Activated T-helper 17 cell treated with anti-CD3 and anti-CD28 coated beads, Interleukin-2, amount 50 U/mL, for 72 hours (primary cell): ENCODE measurements at regions not wholly inside any gene's neighbourhood (a gene's known extent, or its start where the extent isn't known, plus 50 kb on each side); places are given as distances from the start of the nearest gene placed in this dataset.

ENCODE experiments used
- ATAC-seq: fragments of 150-1000 bp; cut with Tn5 transposase; replicated peaks from 2 replicates; pipeline ENCODE4 v1.10.0; 2021; ENCODE audit warnings: mild to moderate bottlenecking, moderate library complexity
- H3K27ac Mint-ChIP-seq: one replicate; pipeline ENCODE4 v1.8.0; 2022; ENCODE audit warnings: mixed read lengths
- H3K27me3 Mint-ChIP-seq: one replicate; pipeline ENCODE4 v1.8.0; 2022; ENCODE audit warnings: mixed read lengths
- H3K36me3 Mint-ChIP-seq: one replicate; pipeline ENCODE4 v1.8.0; 2022; ENCODE audit warnings: low read depth, mild to moderate bottlenecking, mixed read lengths
- H3K4me1 Mint-ChIP-seq: one replicate; pipeline ENCODE4 v1.8.0; 2022; ENCODE audit warnings: mixed read lengths
- H3K4me3 Mint-ChIP-seq: one replicate; pipeline ENCODE4 v1.8.0; 2022; ENCODE audit warnings: mild to moderate bottlenecking, mixed read lengths
- H3K9me3 Mint-ChIP-seq: one replicate; pipeline ENCODE4 v1.8.0; 2022; ENCODE audit warnings: mixed read lengths

DNA sequence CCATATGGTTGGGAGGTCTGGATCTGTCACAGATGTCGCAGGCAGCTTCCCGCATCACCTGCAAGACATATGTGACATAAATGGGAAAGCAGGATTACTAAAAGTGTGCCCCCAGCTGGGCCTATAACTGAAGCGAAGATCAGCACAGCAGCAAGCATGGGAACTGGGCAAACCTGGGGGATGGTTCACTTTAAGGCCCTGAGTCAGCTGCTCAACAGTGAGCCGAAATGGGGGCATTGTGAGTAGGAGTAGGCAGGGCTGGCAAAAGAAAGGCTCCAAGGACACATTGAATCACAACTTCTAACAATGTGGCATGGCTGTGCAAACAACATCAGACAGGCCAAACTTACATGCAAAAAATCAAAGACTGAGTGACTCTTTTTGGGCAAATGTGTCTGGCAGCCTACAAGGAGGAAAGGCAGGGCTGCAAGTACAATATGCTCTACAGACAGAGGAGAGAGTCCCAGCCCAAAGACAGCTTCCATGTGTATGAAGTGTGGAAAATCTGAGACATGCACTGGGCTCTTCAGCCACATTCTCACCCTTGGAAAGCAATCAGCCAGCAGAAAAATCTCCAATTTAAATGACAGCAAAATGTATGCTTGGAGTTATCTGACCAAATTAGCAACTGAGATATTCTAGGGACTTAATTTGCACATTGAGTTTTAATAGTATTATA, 531.0 kb upstream of the MMS22L start:
- Mint-ChIP-seq H3K27me3 (no peaks in the 10 kb centered on the region), H3K4me3 (no peak overlapping the region), H3K4me1 (no peaks in the 10 kb centered on the region), H3K9me3 (no peaks in the 10 kb centered on the region), H3K36me3 (no peaks in the 10 kb centered on the region), H3K27ac (no peak overlapping the region)
- no peak for ATAC-seq

DNA sequence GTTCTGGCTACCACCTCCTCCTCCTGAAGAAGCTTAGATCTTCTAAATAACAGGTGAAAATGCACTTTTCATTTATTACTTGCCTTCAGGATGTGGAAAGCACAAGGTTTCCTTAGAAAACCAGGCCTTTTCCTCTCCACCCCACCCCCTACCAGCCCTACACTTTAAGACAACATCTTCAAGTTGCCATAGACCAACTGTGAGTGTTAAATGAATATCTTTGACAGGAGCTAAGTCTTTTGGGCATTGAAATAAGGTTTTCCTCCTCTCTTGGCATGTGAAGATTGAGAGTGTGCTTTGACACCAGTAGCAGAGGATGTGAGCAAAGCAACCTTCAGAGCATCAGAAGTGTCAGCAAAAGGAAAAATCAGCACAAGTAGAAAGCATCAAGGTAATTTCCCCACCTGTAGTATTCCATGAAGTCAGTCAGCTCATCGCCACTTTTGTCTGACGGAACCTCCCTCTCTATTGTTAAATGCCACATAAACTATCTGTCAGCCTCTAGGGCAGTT, 532.3 kb upstream of the MMS22L start:
- Mint-ChIP-seq H3K9me3 (no peaks in the 10 kb centered on the region), H3K27me3 (no peaks in the 10 kb centered on the region), H3K27ac (no peak overlapping the region), H3K4me3 (no peak overlapping the region), H3K36me3 (no peaks in the 10 kb centered on the region), H3K4me1 (no peaks in the 10 kb centered on the region)
- ATAC-seq: no peak

DNA sequence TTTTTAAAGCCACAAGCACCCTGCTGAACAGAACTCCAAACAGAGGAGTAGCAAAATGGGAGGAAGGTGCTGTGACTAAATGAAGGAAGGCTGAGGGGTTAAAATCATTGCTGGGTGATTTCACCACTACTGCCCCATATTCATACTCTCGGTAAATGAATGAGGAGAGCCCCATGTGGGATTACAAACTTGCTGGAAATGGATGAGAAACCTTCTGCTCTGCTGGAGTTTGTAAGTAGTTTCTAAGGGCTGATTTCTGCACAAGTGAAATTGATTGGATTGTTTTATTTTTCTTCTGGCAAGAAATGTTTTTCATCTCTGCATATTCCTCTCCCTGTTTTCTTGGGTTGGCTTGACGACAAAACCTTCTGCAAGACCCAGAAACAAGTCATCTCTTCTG, 533.5 kb upstream of the MMS22L start:
- Mint-ChIP-seq H3K36me3 (no peaks in the 10 kb centered on the region), H3K27me3 (no peaks in the 10 kb centered on the region), H3K4me1 (no peaks in the 10 kb centered on the region), H3K9me3 (no peaks in the 10 kb centered on the region), H3K4me3 (no peak overlapping the region), H3K27ac (no peak overlapping the region)
- no peak for ATAC-seq

DNA sequence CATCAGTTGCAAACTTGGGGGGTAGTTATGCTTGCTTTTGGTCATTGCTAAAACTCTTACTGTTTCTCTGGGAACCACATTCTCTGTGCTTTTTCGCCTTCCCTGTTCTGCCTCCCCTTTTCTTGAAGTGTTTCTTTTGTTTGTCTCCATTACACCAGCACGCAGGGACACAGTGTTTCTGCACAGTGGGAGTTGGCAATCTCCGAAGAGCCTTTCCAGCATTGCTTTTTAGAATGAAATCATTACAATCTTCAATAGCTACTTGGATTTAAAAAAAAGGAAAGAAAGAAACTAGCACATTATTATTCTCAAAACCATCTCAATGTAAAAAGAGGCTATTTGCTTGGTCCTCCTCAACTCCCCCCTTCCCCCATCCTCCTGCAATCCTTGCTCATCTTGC, 536.7 kb upstream of the MMS22L start:
- H3K36me3 Mint-ChIP-seq: no peaks in the 10 kb centered on the region
- no peak overlapping the region for H3K4me3 Mint-ChIP-seq
- ATAC-seq: no peak
- no peaks in the 10 kb centered on the region for H3K9me3 Mint-ChIP-seq
- no peaks in the 10 kb centered on the region for H3K4me1 Mint-ChIP-seq
- H3K27me3 Mint-ChIP-seq: no peaks in the 10 kb centered on the region
- no peak overlapping the region for H3K27ac Mint-ChIP-seq

DNA sequence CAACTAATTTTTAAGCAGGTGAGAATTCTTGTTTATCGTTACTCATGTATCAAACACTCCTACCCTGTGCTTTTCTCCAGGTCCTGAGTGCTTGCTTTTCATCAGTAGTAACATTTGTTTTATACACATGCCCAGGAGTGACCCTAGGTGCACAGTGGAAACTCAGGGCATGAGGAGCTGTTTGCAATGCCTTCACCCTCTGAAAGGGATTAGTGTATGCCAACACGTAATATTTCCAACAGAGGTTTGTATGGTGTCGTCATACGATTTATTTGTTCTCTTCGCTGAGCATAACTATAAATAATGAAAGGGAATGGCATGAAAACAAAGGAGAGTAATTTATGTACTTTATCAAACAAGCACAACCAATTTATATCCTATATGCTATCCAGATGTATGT, 537.4 kb upstream of the MMS22L start:
- Mint-ChIP-seq H3K36me3 (no peaks in the 10 kb centered on the region), H3K27ac (no peak overlapping the region), H3K4me1 (no peaks in the 10 kb centered on the region), H3K27me3 (no peaks in the 10 kb centered on the region), H3K9me3 (no peaks in the 10 kb centered on the region), H3K4me3 (no peak overlapping the region)
- no peak for ATAC-seq

DNA sequence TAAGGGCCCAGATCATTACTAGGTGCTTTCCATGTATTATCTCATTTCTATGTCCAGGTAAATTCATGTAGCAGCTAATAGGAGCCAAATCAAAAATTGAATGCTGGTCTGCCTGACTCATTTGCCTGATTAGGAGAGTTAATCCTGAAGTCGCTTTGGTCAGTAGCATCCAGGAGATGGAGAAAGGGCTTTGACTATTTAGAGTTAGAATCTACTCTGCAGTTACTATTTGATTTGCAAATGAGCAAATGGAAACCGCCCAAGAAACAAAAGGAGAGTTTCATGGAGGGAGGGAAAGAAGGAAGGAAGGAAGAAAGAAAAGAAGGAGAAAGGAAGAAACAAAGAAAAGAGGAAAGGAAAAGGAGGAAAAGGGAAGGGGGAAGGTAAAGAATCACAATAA, 539.6 kb upstream of the MMS22L start:
- no peak overlapping the region for H3K27ac Mint-ChIP-seq

DNA sequence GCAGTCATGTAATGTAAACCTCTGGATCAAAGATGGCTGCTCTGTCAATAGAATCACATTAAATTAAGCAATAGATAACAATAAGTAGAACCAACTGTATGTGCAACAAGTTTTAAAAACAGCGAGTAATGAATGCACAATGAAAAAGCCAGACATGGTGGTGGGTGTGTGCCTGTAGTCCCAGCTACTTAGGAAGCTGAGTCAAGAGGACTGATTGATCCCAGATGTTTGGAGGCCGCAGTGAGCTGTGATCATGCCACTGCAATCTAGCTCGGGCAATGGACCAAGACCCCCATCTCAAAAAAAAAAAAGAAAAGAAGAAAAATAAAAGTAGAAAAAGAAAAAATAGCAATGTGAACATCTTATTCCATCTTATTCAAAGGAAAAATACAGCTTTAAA, 558.7 kb upstream of the MMS22L start:
- H3K27me3 Mint-ChIP-seq: no peaks in the 10 kb centered on the region
- H3K27ac Mint-ChIP-seq: no peak overlapping the region
- H3K9me3 Mint-ChIP-seq: peaks cover 6% of the 10 kb centered on the region
- no peak for ATAC-seq
- no peaks in the 10 kb centered on the region for H3K4me1 Mint-ChIP-seq
- H3K4me3 Mint-ChIP-seq: no peak overlapping the region
- no peaks in the 10 kb centered on the region for H3K36me3 Mint-ChIP-seq

More for the DNA sequence above, 539.6 kb upstream of the MMS22L start:
- no peaks in the 10 kb centered on the region for H3K4me1 Mint-ChIP-seq
- H3K27me3 Mint-ChIP-seq: no peaks in the 10 kb centered on the region
- ATAC-seq: no peak
- no peaks in the 10 kb centered on the region for H3K36me3 Mint-ChIP-seq
- no peaks in the 10 kb centered on the region for H3K9me3 Mint-ChIP-seq
- no peak overlapping the region for H3K4me3 Mint-ChIP-seq

DNA sequence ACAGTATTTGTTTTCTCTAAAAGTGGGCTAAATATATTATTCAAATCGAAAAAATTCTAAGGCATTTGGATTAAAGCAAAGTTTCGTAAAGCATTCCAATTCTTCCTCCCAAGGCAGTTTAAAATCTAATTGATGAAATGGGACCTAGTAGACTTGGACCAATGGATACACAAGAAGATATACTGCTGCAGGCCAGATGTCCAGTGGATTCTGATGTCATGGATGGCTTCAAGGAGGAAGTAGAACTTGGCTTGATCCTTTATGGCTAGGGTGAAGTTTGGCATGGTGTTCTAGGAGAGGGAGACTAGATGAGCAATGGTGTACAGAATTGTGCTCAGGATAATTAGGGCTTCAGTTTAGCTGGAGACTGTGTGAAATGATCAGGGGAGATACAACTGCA, 559.5 kb upstream of the MMS22L start:
- no peaks in the 10 kb centered on the region for H3K36me3 Mint-ChIP-seq
- no peak overlapping the region for H3K4me3 Mint-ChIP-seq
- H3K9me3 Mint-ChIP-seq: peaks cover 6% of the 10 kb centered on the region

DNA sequence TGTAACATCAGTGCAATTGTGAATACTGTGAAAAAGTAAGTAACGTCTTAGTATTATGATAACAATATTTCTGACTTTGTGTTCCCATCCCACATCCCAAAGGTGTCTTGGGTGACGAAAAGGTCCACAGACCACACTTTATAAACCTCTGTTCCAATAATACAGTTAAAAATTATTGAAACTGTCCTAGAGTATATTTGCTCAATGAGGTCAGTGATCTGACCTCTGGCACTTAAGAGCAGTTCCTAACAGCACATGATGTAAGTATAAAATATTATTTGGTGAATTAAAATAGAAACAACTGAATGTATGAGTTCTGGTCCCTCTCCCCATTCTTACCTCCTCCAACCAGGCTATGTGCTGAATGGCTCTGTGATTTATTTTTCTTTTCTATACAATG, 566.4 kb upstream of the MMS22L start:
- ATAC-seq: no peak
- H3K36me3 Mint-ChIP-seq: no peaks in the 10 kb centered on the region
- H3K4me1 Mint-ChIP-seq: no peaks in the 10 kb centered on the region
- no peak overlapping the region for H3K27ac Mint-ChIP-seq
- H3K9me3 Mint-ChIP-seq: no peaks in the 10 kb centered on the region
- no peaks in the 10 kb centered on the region for H3K27me3 Mint-ChIP-seq
- H3K4me3 Mint-ChIP-seq: no peak overlapping the region

More for the DNA sequence above, 559.5 kb upstream of the MMS22L start:
- no peaks in the 10 kb centered on the region for H3K4me1 Mint-ChIP-seq
- ATAC-seq: no peak
- H3K27me3 Mint-ChIP-seq: no peaks in the 10 kb centered on the region
- H3K27ac Mint-ChIP-seq: no peak overlapping the region

DNA sequence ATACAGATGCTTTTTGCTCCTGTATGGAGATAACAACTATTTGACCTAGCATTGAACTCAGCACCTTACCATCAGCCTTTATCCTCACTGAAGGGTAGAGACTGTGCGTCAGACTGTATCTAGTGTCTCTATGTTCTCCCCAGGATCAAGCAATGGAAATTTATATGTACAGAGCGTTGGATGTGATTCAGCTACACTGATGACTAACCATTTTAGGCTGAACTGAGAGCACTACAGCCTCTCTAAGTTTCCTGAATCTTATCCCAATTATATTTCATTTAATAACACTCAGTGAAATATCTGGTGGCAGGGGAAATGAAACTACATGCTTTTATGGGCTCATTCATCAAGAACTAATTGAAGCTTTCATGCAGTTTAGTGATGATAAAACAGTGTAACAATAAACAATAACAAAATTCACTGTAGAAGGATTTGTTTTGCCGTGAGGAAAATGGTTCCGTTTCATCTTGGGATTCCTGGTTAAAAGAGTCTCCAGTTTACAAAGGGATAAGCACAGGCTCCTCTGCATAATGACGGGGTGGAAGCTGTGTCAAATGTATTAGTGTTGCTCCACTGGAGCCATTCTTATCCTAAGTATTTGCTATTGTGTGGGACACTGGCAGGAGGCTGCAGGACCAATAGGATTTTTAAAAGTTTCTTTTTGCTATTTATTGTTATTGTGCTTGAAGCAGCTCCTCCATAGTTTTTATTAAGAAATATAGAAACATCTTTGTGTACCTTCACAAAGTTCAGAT, 567.6 kb upstream of the MMS22L start:
- Mint-ChIP-seq H3K4me3 (no peak overlapping the region), H3K4me1 (no peaks in the 10 kb centered on the region), H3K27ac (no peak overlapping the region), H3K9me3 (no peaks in the 10 kb centered on the region), H3K36me3 (no peaks in the 10 kb centered on the region), H3K27me3 (no peaks in the 10 kb centered on the region)
- ATAC-seq: no peak

DNA sequence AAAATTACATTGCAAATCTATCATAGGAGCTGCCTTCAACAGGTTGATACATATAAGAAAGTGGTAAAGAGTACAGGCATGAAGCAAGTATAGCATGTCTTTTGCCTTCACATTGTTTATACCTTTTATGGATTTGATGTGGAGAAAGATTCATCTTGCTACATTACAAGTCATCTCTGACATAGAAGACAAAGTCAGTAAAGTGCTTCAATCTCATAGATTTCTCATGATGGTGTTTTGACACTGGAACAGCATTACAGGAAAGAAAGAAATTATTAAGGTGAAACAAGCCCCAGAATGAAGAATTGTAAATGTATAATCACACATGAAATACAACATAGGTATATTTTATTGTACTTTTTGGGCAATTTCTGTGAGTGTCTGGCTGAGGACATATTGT, 580.7 kb upstream of the MMS22L start:
- H3K4me3 Mint-ChIP-seq: no peak overlapping the region
- H3K36me3 Mint-ChIP-seq: no peaks in the 10 kb centered on the region
- no peaks in the 10 kb centered on the region for H3K27me3 Mint-ChIP-seq
- no peak for ATAC-seq
- H3K27ac Mint-ChIP-seq: no peak overlapping the region
- H3K9me3 Mint-ChIP-seq: no peaks in the 10 kb centered on the region
- H3K4me1 Mint-ChIP-seq: no peaks in the 10 kb centered on the region

DNA sequence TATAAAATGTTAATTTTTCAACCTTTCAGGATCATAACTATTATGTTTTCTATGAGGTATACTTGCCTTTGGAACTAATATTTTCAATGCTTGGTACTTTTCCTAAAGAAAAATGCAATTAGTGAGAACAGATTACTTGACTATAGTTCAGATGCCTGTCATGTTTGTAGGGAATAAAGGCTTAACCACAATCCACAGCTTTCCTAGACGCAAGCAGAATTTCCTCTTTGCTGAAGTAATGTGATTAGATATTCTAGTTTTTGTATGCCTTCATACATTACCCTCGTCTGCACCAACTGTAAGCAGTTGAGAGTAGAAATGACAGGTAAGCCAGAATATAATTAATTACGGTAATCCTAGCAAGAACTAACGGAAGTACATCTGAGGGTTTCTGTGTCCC, 581.4 kb upstream of the MMS22L start:
- Mint-ChIP-seq H3K27me3 (no peaks in the 10 kb centered on the region), H3K27ac (no peak overlapping the region), H3K9me3 (no peaks in the 10 kb centered on the region), H3K4me1 (no peaks in the 10 kb centered on the region), H3K4me3 (no peak overlapping the region), H3K36me3 (no peaks in the 10 kb centered on the region)
- no peak for ATAC-seq

DNA sequence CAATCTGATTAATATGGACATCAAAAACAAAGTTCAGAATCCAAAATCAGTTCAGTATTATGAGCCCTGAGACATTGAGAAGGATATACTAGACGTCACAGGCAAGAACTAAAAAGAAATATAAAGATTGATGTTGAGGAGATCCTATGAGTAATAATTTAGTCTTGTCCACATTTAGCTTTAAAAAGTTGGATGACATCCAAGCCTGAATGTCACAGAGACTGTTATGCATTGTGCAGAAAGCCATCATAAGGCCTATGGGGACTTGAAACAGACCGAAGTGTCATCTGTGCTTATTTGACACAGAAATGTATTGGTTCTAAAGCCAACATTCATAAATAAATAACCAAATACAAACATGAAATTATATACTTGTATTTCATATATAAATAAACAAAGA, 581.8 kb upstream of the MMS22L start:
- no peaks in the 10 kb centered on the region for H3K4me1 Mint-ChIP-seq
- no peaks in the 10 kb centered on the region for H3K9me3 Mint-ChIP-seq
- no peak for ATAC-seq
- no peaks in the 10 kb centered on the region for H3K36me3 Mint-ChIP-seq
- H3K27ac Mint-ChIP-seq: no peak overlapping the region
- no peak overlapping the region for H3K4me3 Mint-ChIP-seq
- no peaks in the 10 kb centered on the region for H3K27me3 Mint-ChIP-seq

DNA sequence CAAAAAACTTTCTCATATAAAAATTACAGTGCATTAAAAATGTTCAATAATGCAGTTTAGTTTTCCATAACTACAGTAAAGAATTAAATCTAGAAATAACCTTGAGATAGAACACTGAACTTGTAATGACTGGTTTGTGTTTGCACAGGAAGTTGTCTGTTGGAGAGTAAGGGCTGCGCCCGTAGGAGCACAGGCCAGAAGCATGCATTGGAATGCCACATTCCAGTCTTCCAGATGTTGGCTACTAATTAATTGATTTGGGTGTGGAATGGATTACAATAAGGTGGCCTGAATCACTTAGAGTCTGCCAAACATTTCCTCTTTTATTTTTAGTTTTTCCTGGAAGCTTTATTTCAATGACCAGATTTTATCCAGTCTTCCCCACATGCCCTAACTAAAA, 582.6 kb upstream of the MMS22L start:
- Mint-ChIP-seq H3K27ac (no peak overlapping the region), H3K4me3 (no peak overlapping the region), H3K4me1 (no peaks in the 10 kb centered on the region), H3K36me3 (no peaks in the 10 kb centered on the region), H3K9me3 (no peaks in the 10 kb centered on the region), H3K27me3 (no peaks in the 10 kb centered on the region)
- no peak for ATAC-seq

DNA sequence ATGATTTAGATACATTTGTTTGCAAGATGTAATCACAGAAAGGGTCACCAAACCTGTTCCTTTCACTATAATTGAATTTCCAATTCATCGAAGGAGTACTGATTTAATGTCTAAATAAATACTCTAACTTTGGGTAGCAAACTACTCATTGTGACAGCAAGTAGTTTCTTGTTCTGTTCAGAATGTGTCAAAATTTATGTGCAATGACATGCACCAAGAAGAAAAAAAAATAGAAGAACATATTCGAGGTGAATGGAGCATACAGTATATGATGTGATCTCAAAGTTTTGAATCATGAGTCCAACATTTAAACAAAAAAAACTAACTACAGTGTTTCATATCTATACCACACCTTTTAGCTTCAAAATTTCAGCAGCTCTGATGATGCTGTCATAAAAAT, 583.6 kb upstream of the MMS22L start:
- no peaks in the 10 kb centered on the region for H3K36me3 Mint-ChIP-seq
- no peak for ATAC-seq
- no peaks in the 10 kb centered on the region for H3K9me3 Mint-ChIP-seq
- no peaks in the 10 kb centered on the region for H3K27me3 Mint-ChIP-seq
- no peak overlapping the region for H3K4me3 Mint-ChIP-seq
- no peak overlapping the region for H3K27ac Mint-ChIP-seq
- H3K4me1 Mint-ChIP-seq: no peaks in the 10 kb centered on the region
